ENCODE measurements at regions not wholly inside any gene's neighbourhood (a gene's known extent, or its start where the extent isn't known, plus 50 kb on each side); places are given as distances from the start of the nearest gene placed in this dataset.
A peak's percentile ranks its signal among the peaks of the same experiment; 100 is the strongest.
"Not testable (repeated sequence)": the region's sequence is repeated elsewhere in the genome, so short reads cannot be mapped to it uniquely, and the experiment has no call there.

DNA sequence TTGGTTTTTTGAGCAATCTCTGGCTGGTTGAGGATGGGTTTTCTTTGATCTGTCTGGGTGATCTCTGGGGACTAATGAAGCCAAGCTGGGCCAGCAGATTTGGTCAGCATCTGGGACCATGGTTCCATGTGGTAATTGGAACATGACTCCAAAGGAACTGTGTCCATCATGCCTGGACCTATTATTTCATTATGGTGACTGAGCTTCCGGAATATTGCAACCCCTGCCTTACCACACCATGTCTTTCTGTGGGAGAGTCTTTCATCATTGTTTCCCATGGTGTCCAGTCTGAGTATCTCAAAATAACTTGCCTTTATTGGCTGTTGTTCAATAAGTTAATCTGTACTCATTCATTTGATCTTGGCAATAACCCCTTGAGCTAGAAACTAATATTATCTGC, 624.9 kb upstream of the TBX3 start:
- no peak for DNase-seq

GRCh38 chr12:115306380-115306779, 622.4 kb upstream of the TBX3 start:
- DNase-seq, result no peak

DNA sequence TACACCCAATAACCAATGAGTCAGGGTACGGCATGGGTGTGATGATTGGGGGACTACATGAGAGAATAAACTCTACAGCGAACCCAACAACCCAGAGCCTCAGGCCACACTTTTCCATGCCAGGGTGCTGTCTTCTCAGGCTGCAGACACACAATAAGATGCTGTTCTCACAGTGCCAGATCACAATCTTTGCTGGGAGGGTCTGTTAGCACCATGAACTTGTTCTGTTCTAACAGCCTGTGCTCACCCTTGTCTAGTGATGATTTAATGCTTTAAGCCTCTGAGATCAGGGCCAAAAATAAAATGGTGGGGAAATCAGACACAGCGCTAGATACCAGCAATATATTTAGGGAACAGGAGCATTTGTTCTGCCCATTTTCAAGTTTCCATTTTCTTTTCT, 621.9 kb upstream of the TBX3 start:
- no peak for DNase-seq

GRCh38 chr12:115305275-115305674, 621.3 kb upstream of the TBX3 start:
- no peak for DNase-seq

GRCh38 chr12:115303723-115304309, 619.8 kb upstream of the TBX3 start:
- DNase-seq, result peak; percentile 10

GRCh38 chr12:115297445-115297844, 613.5 kb upstream of the TBX3 start:
- no peak for DNase-seq

- DNase-seq, result no peak
These were observed 612.7 kb upstream of the TBX3 start for GRCh38 chr12:115296613-115297198.

- no peak for DNase-seq
These were observed 611.9 kb upstream of the TBX3 start for GRCh38 chr12:115295886-115296285.

DNA sequence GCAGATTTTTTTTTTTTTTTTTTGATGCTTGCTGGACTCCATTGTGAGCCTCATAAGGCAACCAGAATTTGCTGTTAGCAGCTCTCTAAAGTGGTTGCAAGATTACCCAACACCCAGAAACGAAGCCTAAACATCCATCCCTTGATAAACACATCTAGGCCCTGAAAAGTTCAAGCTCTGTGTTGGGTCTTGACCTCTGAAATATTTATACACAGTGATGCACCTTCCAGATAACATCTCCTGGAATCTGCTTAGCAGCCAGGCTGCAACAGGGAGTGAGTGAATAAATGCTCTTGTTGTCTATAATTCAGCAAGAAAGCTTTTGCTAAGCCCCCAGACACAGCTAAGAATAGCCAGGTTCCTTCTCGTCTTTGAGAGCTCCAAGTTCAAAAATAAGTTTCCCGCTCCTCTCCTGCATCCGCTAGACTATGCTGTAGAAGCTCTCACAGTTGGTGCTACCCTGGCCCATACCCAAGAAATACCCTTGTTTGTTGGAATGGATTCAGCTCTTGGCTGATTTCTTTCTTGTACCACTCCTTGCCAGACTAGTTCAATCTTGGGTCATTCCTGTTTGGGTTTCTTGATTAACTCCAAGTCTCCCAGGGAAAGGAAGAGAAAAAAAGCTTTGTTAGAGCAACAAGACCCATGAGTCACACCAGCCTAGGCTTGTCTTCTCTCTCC, 610.6 kb upstream of the TBX3 start:
- peak; percentile 12 for DNase-seq

DNA sequence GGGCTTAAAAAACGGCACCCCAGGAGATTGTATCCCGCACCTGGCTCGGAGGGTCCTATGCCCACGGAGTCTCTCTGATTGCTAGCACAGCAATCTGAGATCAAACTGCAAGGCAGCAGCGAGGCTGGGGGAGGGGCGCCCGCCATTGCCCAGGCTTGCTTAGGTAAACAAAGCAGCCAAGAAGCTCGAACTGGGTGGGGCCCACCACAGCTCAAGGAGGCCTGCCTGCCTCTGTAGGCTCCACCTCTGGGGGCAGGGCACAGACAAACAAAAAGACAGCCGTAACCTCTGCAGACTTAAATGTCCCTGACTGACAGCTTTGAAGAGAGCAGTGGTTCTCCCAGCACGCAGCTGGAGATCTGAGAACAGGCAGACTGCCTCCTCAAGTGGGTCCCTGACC, 601.5 kb upstream of the TBX3 start:
- DNase-seq, result not testable (repeated sequence)

- peak; percentile 28 for DNase-seq
These were observed 589.5 kb upstream of the TBX3 start for GRCh38 chr12:115273456-115273855.

DNA sequence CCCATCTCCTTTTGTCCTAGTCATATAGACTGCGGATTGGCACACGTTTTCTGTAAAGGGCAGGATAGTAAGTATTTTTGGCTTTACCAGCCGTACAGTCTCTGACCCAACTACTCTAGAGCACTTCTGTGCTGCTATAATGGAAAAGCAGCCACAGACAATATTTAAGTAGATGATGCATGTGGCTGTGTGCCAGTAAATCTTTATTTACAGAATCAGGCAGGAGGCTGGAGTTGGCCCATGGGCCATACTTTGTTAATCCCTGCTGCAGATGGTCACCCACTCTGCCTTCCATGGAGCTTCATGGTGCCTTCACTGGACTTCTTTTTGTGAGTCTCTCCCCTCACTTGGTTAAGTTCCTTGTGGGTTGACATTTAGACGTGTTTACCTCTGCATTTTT, 584.5 kb upstream of the TBX3 start:
- no peak for DNase-seq

DNA sequence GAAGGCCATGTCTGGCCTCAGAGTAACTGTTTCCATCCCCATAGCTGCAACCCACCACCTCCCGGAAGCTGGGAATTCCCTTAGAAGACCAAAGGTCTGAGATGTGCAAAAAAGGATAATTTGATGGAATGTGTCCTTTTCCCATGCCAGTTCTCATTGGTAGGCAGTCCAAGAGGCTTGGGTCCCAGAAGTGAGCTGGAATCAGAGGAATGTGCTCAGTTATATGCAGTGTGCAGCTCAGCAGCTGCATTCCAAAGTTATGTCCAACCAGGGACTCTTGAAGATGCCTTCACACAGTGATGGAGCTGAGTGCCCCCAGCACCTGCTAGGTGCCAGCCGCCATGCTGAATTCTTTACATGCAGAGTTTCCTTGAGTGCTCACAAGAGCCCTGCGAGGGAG, 583.9 kb upstream of the TBX3 start:
- DNase-seq, result peak; percentile 84

GRCh38 chr12:115267464-115267863, 583.5 kb upstream of the TBX3 start:
- peak; percentile 65 for DNase-seq

DNA sequence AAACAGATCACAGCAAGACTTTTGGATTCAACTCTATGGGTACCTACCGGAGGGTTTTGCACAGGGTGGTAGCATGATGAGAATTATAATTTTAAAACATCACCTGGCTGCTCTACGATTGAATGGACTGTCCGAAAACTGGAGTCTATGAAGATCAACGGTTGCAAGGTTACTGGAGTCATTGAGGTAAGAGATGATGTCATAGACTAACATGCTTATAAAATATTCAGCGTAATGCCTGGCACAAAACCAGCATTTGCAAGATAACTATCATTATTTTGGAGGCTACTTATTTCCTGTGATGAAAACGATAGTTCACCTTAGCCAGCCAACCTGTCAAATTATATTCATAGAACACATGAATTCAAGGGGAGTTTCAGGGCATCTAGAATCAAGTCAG, 580.6 kb upstream of the TBX3 start:
- DNase-seq, result no peak

DNA sequence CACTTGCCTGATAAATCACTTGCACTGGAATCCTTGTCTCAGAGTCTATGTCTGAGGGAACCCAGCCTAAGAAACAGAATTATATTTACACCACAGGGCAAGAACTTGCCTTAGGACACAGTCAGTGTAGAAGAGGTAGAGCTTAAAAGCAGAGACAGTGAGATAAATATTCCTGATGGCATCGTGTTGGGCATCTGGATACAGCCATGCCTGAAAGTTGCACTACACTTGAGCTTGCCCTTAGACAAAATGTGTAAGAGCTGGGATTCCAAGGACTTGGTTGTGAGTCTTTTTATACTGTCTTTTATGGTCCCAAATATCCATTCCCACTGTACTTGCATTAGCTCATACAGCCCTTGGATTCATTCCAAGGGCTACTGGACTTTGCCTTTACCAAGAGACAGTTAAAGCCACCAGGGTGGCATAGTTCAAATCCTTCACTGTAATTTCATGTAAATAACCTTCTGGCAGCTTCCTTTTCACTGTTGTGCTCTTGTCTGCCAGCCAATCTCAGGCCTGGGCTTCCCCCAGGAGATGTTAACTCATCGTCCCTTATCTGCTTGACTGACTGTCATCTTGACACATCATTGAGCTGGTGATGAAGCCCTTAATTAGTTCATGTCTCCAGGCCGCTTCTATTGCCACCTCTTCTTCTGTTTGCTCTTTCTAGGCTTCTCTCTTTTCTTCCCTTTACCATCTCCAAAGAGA, 577.9 kb upstream of the TBX3 start:
- peak; percentile 29 for DNase-seq

GRCh38 chr12:115260762-115261675, 577.0 kb upstream of the TBX3 start:
- peak; percentile 26 for DNase-seq

GRCh38 chr12:115259968-115260747, 576.2 kb upstream of the TBX3 start:
- no peak for DNase-seq

GRCh38 chr12:115257791-115258190, 573.8 kb upstream of the TBX3 start:
- peak; percentile 38 for DNase-seq

GRCh38 chr12:115255962-115256361, 572.0 kb upstream of the TBX3 start:
- DNase-seq, result no peak

GRCh38 chr12:115255257-115255656, 571.3 kb upstream of the TBX3 start:
- no peak for DNase-seq

- DNase-seq, result no peak
These were observed 569.1 kb upstream of the TBX3 start for GRCh38 chr12:115253049-115253448.

All from fibroblast of skin of scalp (primary cell).